Osteoblast (primary cell): ENCODE measurements at regions not wholly inside any gene's neighbourhood (a gene's known extent, or its start where the extent isn't known, plus 50 kb on each side); places are given as distances from the start of the nearest gene placed in this dataset.

Source experiments
- DNase-seq: peaks from one replicate; pipeline ENCODE4 v3.0.0; 2011; ENCODE audit warnings: low spot score, mixed read lengths; ENCODE audit not compliant: insufficient read length; ENCODE audit errors: missing footprints
- H2AFZ ChIP-seq: 2 replicates; pipeline ENCODE4 v1.6.0; 2011; ENCODE audit warnings: mild to moderate bottlenecking, low read length
- H3K27ac ChIP-seq: 2 replicates; pipeline ENCODE4 v1.5.1; 2011; ENCODE audit warnings: mild to moderate bottlenecking, low read depth, low read length, moderate library complexity
- H3K27me3 ChIP-seq: 2 replicates; pipeline ENCODE4 v1.6.0; 2012; ENCODE audit warnings: mild to moderate bottlenecking, control low read depth, inconsistent platforms, low read length, moderate library complexity; ENCODE audit not compliant: insufficient read depth
- H3K36me3 ChIP-seq: 2 replicates; pipeline ENCODE4 v1.5.1; 2011; ENCODE audit warnings: mild to moderate bottlenecking, low read length, control low read depth, moderate library complexity; ENCODE audit not compliant: insufficient read depth
- H3K4me1 ChIP-seq: 2 replicates; pipeline ENCODE4 v1.5.1; 2011; ENCODE audit warnings: mild to moderate bottlenecking, low read length, control low read depth, moderate library complexity; ENCODE audit not compliant: insufficient read depth
- H3K4me2 ChIP-seq: 2 replicates; pipeline ENCODE4 v1.6.0; 2011; ENCODE audit warnings: mild to moderate bottlenecking, low read length; ENCODE audit not compliant: insufficient read depth
- H3K4me3 ChIP-seq: fragments of 200-600 bp; sonication (generic); 3 replicates; pipeline ENCODE4 v1.5.1; 2012; ENCODE audit warnings: mild to moderate bottlenecking, low read length, inconsistent platforms; ENCODE audit not compliant: insufficient read depth
- H3K79me2 ChIP-seq: 2 replicates; pipeline ENCODE4 v1.6.0; 2012; ENCODE audit warnings: mild to moderate bottlenecking, low read length, control low read depth, inconsistent platforms; ENCODE audit not compliant: insufficient read depth
- H3K9me3 ChIP-seq: 2 replicates; pipeline ENCODE4 v1.5.1; 2011; ENCODE audit warnings: low read depth, low read length, control low read depth
- H4K20me1 ChIP-seq: 2 replicates; pipeline ENCODE4 v1.6.0; 2012; ENCODE audit warnings: mild to moderate bottlenecking, low read length, control low read depth; ENCODE audit not compliant: insufficient read depth
- CTCF ChIP-seq: IDR thresholded peaks from 2 replicates; pipeline ENCODE4 v1.5.1; 2011; ENCODE audit warnings: mild to moderate bottlenecking, low read depth, low read length, moderate library complexity; ENCODE audit errors: extremely low read depth

- Histone ChIP-seq H4K20me1 (no peaks in the 10 kb centered on the region), H3K27ac (no peak overlapping the region), H3K4me1 (peaks cover 1% of the 10 kb centered on the region), H3K36me3 (no peaks in the 10 kb centered on the region), H3K4me3 (no peak overlapping the region), H2AFZ (no peak overlapping the region), H3K27me3 (no peaks in the 10 kb centered on the region), H3K9me3 (no peaks in the 10 kb centered on the region), H3K4me2 (no peak overlapping the region), H3K79me2 (no peaks in the 10 kb centered on the region)
- no peak for TF ChIP-seq CTCF
- DNase-seq = no peak
These were observed 92.5 kb downstream of the KLF6 start for GRCh38 chr10:3692387-3692999.

GRCh38 chr10:3691482-3691881 is 93.5 kb downstream of the KLF6 start:
- Histone ChIP-seq H3K79me2 (no peaks in the 10 kb centered on the region), H4K20me1 (no peaks in the 10 kb centered on the region), H3K36me3 (no peaks in the 10 kb centered on the region), H3K4me1 (peaks cover 2% of the 10 kb centered on the region), H3K27me3 (no peaks in the 10 kb centered on the region), H3K9me3 (no peaks in the 10 kb centered on the region), H3K4me2 (no peak overlapping the region), H2AFZ (no peak overlapping the region), H3K27ac (no peak overlapping the region), H3K4me3 (no peak overlapping the region)
- no peak for TF ChIP-seq CTCF
- DNase-seq = no peak

DNA sequence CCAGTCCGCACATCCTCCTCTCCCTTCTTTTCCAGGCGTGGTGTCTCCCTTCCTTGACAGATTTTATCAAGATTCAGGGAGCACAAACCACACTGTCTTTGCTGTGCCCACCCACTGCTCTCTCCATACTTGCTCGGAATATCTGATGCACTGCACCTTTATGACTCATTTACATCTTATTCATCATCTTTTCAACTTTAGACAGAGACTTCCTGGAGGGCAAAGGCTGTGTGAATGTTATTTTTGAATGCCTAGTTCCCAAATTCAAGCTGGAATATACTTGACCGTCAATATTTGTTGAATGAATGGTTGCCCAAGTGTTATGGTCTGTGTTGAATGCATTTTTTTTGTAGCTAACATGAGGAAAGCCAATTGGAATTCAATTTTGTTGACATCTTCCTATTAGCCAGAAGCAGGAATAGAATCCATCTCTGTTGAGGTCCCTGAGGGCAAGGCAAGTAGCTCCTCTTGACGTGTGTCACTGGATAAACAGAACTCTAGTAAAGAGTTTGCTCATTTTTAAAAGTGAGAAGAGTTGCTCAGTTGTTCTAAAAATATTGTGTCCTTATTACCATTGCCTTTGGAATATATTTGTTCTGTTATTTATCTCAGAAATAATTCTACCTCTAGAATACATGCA is 95.0 kb downstream of the KLF6 start:
- Histone ChIP-seq H3K27ac (no peak overlapping the region), H2AFZ (no peak overlapping the region), H3K79me2 (no peaks in the 10 kb centered on the region), H3K4me1 (peaks cover 2% of the 10 kb centered on the region), H4K20me1 (no peaks in the 10 kb centered on the region), H3K4me3 (no peak overlapping the region), H3K36me3 (no peaks in the 10 kb centered on the region), H3K4me2 (no peak overlapping the region), H3K27me3 (no peaks in the 10 kb centered on the region), H3K9me3 (no peaks in the 10 kb centered on the region)
- TF ChIP-seq CTCF = no peak
- DNase-seq = no peak

- H3K4me2 ChIP-seq = no peak overlapping the region
- no peak for TF ChIP-seq CTCF
- no peaks in the 10 kb centered on the region for H4K20me1 ChIP-seq
- no peak overlapping the region for H3K27ac ChIP-seq
- peaks cover 2% of the 10 kb centered on the region for H3K4me1 ChIP-seq
- no peak for DNase-seq
- no peaks in the 10 kb centered on the region for H3K36me3 ChIP-seq
- no peak overlapping the region for H3K4me3 ChIP-seq
- H3K79me2 ChIP-seq = no peaks in the 10 kb centered on the region
- no peak overlapping the region for H2AFZ ChIP-seq
- H3K9me3 ChIP-seq = no peaks in the 10 kb centered on the region
- no peaks in the 10 kb centered on the region for H3K27me3 ChIP-seq
These were observed 97.4 kb downstream of the KLF6 start for GRCh38 chr10:3687510-3688081.
